Lung (tissue), 11 donors: ENCODE measurements at regions not wholly inside any gene's neighbourhood (a gene's known extent, or its start where the extent isn't known, plus 50 kb on each side); places are given as distances from the start of the nearest gene placed in this dataset.

Experiments used
- ATAC-seq: fragments of 200-7000 bp; cut with Tn5 transposase; one replicate; pipeline ENCODE4 v1.9.1; 2020; ENCODE audit warnings: moderate number of reproducible peaks; ENCODE audit not compliant: insufficient read depth, low FRiP score
- DNase-seq, 3 donors: peaks; one replicate each; pipeline ENCODE4 v3.0.0-alpha.2; 2013 to 2017
- H3K27ac ChIP-seq, 2 donors: one replicate each; pipeline ENCODE4 v1.5.1; 2013; ENCODE audit warnings: mild to moderate bottlenecking in 2 of 2, moderate library complexity in 2 of 2, control low read depth in 1 of 2, inconsistent platforms in 1 of 2, low read depth in 1 of 2, low read length in 1 of 2
- H3K27me3 ChIP-seq, 3 donors: one replicate each; pipeline ENCODE4 v1.5.1; 2013; ENCODE audit warnings: low read length in 2 of 3; ENCODE audit not compliant: control insufficient read depth in 3 of 3, insufficient read depth in 3 of 3
- H3K36me3 ChIP-seq, 4 donors: one replicate each; pipeline ENCODE4 v1.5.1; 2013; ENCODE audit warnings: low read length in 4 of 4, mild to moderate bottlenecking in 1 of 4, moderate library complexity in 1 of 4; ENCODE audit not compliant: control insufficient read depth in 4 of 4, insufficient read depth in 4 of 4
- H3K4me1 ChIP-seq, 5 donors: one replicate each; pipeline ENCODE4 v1.5.1; 2013; ENCODE audit warnings: low read length in 5 of 5, mild to moderate bottlenecking in 2 of 5, moderate library complexity in 1 of 5; ENCODE audit not compliant: control insufficient read depth in 5 of 5, insufficient read depth in 5 of 5
- H3K4me3 ChIP-seq: one replicate; pipeline ENCODE4 v1.5.1; 2013; ENCODE audit warnings: mild to moderate bottlenecking, control low read depth, moderate library complexity
- H3K9ac ChIP-seq, 2 donors: one replicate each; pipeline ENCODE4 v1.5.1; 2013; ENCODE audit warnings: low read length in 2 of 2, control low read depth in 1 of 2; ENCODE audit not compliant: insufficient read depth in 1 of 2
- H3K9me3 ChIP-seq, 4 donors: one replicate each; pipeline ENCODE4 v1.5.1; 2013; ENCODE audit warnings: low read length in 3 of 4, mild to moderate bottlenecking in 1 of 4, moderate library complexity in 1 of 4; ENCODE audit not compliant: control insufficient read depth in 4 of 4, insufficient read depth in 3 of 4
- WGBS, 2 donors: extraction: QIAGEN DNeasy Blood & Tissue Kit; methylation state at CpG; one replicate each; pipeline ENCODE4 v1.1.7; 2013; 5-methylcytosine and 5-hydroxymethylcytosine counted together
- TF ChIP-seq, protein P1 (sequence below): IDR thresholded peaks from 2 replicates; pipeline ENCODE4 v1.5.1; 2012; ENCODE audit warnings: mild to moderate bottlenecking; ENCODE audit errors: control extremely low read depth, extremely low read depth
- donor health status: control.
- donor health status: control.
- donor health status: Bipolar disorder and iron deficiency.
- donor health status: healthy.
- donor health status: DM: yes; HTN: yes; CAD: no.

DNA sequence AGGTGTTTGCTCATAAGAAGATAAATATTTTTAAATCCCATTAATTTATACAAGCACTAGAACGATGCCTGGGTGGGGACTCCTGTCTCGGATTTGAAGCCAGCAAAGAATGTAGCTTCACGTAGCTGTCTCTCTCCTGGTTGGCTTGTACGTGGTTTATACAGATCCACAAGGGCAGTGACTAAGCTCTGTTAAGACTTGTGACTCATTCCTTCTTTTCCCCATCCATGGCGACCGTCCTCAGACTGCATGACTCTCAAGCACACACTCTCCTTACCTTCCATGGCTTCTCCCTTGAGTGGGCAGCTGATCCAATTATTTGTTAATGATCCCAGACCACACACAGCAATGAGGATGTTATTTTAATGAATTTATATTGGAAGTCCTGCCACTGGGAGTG, 679.7 kb upstream of the SOX9 start:
- TF ChIP-seq, protein P1, sequence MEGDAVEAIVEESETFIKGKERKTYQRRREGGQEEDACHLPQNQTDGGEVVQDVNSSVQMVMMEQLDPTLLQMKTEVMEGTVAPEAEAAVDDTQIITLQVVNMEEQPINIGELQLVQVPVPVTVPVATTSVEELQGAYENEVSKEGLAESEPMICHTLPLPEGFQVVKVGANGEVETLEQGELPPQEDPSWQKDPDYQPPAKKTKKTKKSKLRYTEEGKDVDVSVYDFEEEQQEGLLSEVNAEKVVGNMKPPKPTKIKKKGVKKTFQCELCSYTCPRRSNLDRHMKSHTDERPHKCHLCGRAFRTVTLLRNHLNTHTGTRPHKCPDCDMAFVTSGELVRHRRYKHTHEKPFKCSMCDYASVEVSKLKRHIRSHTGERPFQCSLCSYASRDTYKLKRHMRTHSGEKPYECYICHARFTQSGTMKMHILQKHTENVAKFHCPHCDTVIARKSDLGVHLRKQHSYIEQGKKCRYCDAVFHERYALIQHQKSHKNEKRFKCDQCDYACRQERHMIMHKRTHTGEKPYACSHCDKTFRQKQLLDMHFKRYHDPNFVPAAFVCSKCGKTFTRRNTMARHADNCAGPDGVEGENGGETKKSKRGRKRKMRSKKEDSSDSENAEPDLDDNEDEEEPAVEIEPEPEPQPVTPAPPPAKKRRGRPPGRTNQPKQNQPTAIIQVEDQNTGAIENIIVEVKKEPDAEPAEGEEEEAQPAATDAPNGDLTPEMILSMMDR, result no peak
- no peak overlapping the region for H3K27ac ChIP-seq
- DNase-seq (no peak), ATAC-seq (no peak)
- no peaks in the 10 kb centered on the region for H3K36me3 ChIP-seq
- H3K9me3 ChIP-seq, result peaks cover 0 to 2% (median 0%) of the 10 kb centered on the region in 4 donors
- peaks cover 0 to 17% (median 0%) of the 10 kb centered on the region in 5 donors for H3K4me1 ChIP-seq
- H3K4me3 ChIP-seq, result no peak overlapping the region
- no peaks in the 10 kb centered on the region for H3K27me3 ChIP-seq
- no peak overlapping the region for H3K9ac ChIP-seq
- 67 to 89% methylated on average over 6 of the region's 6 CpGs for WGBS, 2 donors

- ATAC-seq, result no peak
- TF ChIP-seq, protein P1, result no peak
- WGBS, 2 donors, result 67 to 71% methylated on average over 4 of the region's 4 CpGs
These were observed 676.7 kb upstream of the SOX9 start for GRCh38 chr17:71444078-71444477.

GRCh38 chr17:71446645-71447437, 674.0 kb upstream of the SOX9 start:
- TF ChIP-seq, protein P1, result no peak
- WGBS, 2 donors, result 82 to 87% methylated on average over 2 of the region's 2 CpGs
- Histone ChIP-seq H3K4me3 (no peak overlapping the region), H3K27ac (no peak overlapping the region), H3K9me3 (no peaks in the 10 kb centered on the region), H3K27me3 (no peaks in the 10 kb centered on the region), H3K9ac (no peak overlapping the region), H3K4me1 (no peaks in the 10 kb centered on the region), H3K36me3 (no peaks in the 10 kb centered on the region)
- ATAC-seq, result no peak
- DNase-seq, result no peak

More at GRCh38 chr17:71444078-71444477, 676.7 kb upstream of the SOX9 start:
- Histone ChIP-seq H3K9ac (no peak overlapping the region), H3K4me1 (peaks cover 0 to 4% (median 0%) of the 10 kb centered on the region in 5 donors), H3K27ac (no peak overlapping the region), H3K4me3 (no peak overlapping the region), H3K9me3 (peaks cover 0 to 2% (median 0%) of the 10 kb centered on the region in 4 donors), H3K36me3 (no peaks in the 10 kb centered on the region), H3K27me3 (no peaks in the 10 kb centered on the region)
- no peak for DNase-seq
